Upper lobe of left lung (tissue), 6 donors: ENCODE measurements at regions not wholly inside any gene's neighbourhood (a gene's known extent, or its start where the extent isn't known, plus 50 kb on each side); places are given as distances from the start of the nearest gene placed in this dataset.

Experiments
- ATAC-seq, 2 donors: fragments of 200-7000 bp; cut with Tn5 transposase; one replicate each; pipeline ENCODE4 v1.9.1; 2022; ENCODE audit warnings: mild to moderate bottlenecking in 2 of 2, moderate library complexity in 2 of 2; ENCODE audit not compliant: low FRiP score in 2 of 2
- DNase-seq, 2 donors: peaks; one replicate each; pipeline ENCODE4 v3.0.0-alpha.2; 2019 to 2020
- H3K27ac ChIP-seq, 4 donors: fragments of 200-600 bp; sonication (generic); one replicate each; pipeline ENCODE4 v1.5.1; 2016 to 2019
- H3K27me3 ChIP-seq, 4 donors: fragments of 200-600 bp; sonication (generic); one replicate each; pipeline ENCODE4 v1.5.1; 2017 to 2019
- H3K36me3 ChIP-seq, 4 donors: fragments of 200-600 bp; sonication (generic); one replicate each; pipeline ENCODE4 v1.5.1; 2016 to 2019
- H3K4me1 ChIP-seq, 4 donors: fragments of 200-600 bp; sonication (generic); one replicate each; pipeline ENCODE4 v1.5.1; 2018 to 2019
- H3K4me3 ChIP-seq, 4 donors: fragments of 200-600 bp; sonication (generic); one replicate each; pipeline ENCODE4 v1.5.1; 2017 to 2019; ENCODE audit warnings: mild to moderate bottlenecking in 2 of 4, moderate library complexity in 1 of 4
- H3K9me3 ChIP-seq, 4 donors: fragments of 200-600 bp; sonication (generic); one replicate each; pipeline ENCODE4 v1.5.1; 2018 to 2019
- EP300 ChIP-seq, 4 donors: sonication (generic); formaldehyde crosslinking; IDR thresholded peaks; one replicate each; pipeline ENCODE4 v1.5.1; 2017; ENCODE audit warnings: antibody characterized with exemption in 4 of 4, control low read depth in 2 of 4
- POLR2A ChIP-seq, 4 donors: fragments of 450-650 bp; IDR thresholded peaks; one replicate each; pipeline ENCODE4 v1.5.1; 2016 to 2017; ENCODE audit warnings: antibody characterized with exemption in 4 of 4, mild to moderate bottlenecking in 2 of 4
- POLR2AphosphoS5 ChIP-seq, 2 donors: sonication (generic); formaldehyde crosslinking; IDR thresholded peaks; one replicate each; pipeline ENCODE4 v1.5.1; 2017; ENCODE audit warnings: antibody characterized with exemption in 2 of 2
- whole genome bisulfite sequencing, 2 donors: methylation state at CpG; one replicate each; pipeline ENCODE4 v1.1.5; 2017 to 2018; 5-methylcytosine and 5-hydroxymethylcytosine counted together
- small RNA-seq, 4 donors: library from RNA; depleted of rRNA; stranded (forward); fragments of <200 nt; gene quantifications; one replicate each; pipeline ENCODE3, GENCODE V24; 2016
- TF ChIP-seq, protein P1 (sequence below), 6 experiments: fragments of 450-650 bp in 4 of 6; fragments of 200-600 bp in 2 of 6; sonication (generic) in 2 of 6; IDR thresholded peaks; one replicate each; pipeline ENCODE4 v1.5.1; 2016 to 2019; ENCODE audit warnings: antibody characterized with exemption in 6 of 6
- donor health status: DM: no; HTN: no; CAD: no; lungs with moderate emphysema.
- donor health status: DM: no; HTN: yes; CAD: no; lungs with severe emphysema.

DNA sequence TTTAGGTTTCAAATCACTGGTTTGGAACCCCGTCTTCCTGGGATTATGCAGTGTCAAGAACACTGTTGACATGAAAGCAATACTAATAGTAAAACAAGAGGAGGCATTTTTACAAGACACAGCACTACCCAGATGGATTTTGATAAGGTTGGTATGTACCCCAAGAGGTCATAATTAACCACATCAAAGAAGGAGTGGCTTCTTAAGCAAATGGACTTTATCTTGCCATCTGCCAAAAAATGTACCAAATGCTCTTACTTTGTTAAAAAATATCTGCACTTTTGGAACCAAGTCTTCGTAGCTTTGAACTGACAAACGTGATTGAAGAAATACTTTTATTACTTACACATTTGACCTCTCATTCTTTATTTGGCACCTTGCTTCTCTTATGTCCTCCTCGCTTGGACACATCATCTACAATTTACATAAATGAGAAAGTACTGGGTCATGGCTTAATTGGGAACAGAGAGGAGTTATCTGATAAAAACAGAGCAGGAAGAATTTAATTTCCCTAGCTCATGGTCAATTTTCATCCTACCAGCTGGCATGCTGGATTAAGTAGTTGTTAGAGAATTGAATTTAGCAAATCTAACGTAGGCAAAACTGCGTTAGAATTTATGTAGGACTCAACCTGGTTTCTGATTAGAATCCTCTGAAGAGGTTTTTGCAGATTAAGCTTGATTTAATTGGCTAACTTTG lies 54.5 kb upstream of the PRICKLE1 start:
- Histone ChIP-seq H3K4me1 (no peaks in the 10 kb centered on the region), H3K27ac (no peak overlapping the region), H3K36me3 (no peaks in the 10 kb centered on the region), H3K4me3 (no peak overlapping the region), H3K27me3 (no peaks in the 10 kb centered on the region), H3K9me3 (no peaks in the 10 kb centered on the region)
- TF ChIP-seq POLR2A (IDR thresholded peaks at IDR 0.05) (no peak), POLR2AphosphoS5 (IDR thresholded peaks at IDR 0.05) (no peak)
- 72 to 73% methylated on average over 6 of the region's 6 CpGs for WGBS, 2 donors
- DNase-seq (no peak), ATAC-seq (no peak)

DNA sequence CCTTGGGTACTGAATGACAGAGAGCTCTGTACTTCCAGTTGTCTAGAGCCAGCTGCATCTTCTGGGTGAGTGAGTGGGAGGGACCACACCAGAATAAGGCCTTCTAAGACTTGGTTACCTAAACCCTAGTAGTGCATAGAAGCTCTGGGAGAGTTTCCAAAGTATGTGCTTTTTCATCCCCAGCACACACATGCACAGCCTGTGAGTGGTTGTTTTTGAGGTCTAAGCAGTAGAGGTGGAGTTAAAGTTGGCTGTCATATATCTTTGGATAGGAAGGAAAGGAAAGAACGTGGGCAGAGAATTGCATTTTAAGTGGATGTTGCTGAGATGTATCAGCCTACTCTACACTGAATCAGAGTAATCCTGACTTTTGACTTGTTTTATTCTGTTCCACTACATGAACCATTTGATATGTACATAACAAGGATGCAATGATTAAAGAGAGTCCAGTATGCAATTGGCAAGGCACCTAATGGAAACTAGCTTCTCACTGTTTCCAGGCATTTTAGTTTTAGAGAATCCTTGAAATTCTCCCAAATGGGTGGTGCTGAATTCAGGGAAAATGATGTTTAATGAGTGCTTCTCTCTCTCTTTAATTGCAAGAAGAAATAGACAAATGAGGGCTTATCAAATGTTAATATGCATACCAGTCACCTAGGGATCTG lies 51.8 kb upstream of the PRICKLE1 start:
- Histone ChIP-seq H3K9me3 (no peaks in the 10 kb centered on the region), H3K4me1 (no peaks in the 10 kb centered on the region), H3K4me3 (no peak overlapping the region), H3K36me3 (no peaks in the 10 kb centered on the region), H3K27me3 (no peaks in the 10 kb centered on the region), H3K27ac (no peak overlapping the region)
- DNase-seq (no peak), ATAC-seq (no peak)
- TF ChIP-seq POLR2AphosphoS5 (IDR thresholded peaks at IDR 0.05) (no peak), EP300 (IDR thresholded peaks at IDR 0.05) (no peak), POLR2A (IDR thresholded peaks at IDR 0.05) (no peak)
- TF ChIP-seq, protein P1, sequence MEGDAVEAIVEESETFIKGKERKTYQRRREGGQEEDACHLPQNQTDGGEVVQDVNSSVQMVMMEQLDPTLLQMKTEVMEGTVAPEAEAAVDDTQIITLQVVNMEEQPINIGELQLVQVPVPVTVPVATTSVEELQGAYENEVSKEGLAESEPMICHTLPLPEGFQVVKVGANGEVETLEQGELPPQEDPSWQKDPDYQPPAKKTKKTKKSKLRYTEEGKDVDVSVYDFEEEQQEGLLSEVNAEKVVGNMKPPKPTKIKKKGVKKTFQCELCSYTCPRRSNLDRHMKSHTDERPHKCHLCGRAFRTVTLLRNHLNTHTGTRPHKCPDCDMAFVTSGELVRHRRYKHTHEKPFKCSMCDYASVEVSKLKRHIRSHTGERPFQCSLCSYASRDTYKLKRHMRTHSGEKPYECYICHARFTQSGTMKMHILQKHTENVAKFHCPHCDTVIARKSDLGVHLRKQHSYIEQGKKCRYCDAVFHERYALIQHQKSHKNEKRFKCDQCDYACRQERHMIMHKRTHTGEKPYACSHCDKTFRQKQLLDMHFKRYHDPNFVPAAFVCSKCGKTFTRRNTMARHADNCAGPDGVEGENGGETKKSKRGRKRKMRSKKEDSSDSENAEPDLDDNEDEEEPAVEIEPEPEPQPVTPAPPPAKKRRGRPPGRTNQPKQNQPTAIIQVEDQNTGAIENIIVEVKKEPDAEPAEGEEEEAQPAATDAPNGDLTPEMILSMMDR (IDR thresholded peaks at IDR 0.05): no peak
- WGBS, 2 donors: 28 to 40% methylated on average over 1 of the region's 1 CpG

DNA sequence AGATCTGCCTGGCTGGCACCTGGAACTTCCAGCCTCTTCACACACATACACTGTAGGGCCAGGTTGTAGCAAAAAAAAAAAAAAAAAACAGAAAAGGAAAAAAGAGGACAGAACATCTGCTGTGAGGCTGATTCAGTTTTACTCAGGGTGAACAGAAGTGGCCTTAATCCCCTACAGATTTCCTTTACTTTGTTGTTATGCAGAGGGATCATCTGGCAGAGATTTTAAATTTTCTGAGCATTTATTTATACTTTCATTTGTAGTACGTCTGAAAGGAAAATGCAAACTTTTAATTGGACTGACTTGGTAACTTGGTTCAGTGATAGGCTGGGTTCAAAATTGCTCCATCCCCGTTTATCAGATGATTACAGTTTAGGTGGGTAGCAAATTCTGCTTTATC lies 50.8 kb upstream of the PRICKLE1 start:
- Histone ChIP-seq H3K4me3 (no peak overlapping the region), H3K36me3 (no peaks in the 10 kb centered on the region), H3K9me3 (no peaks in the 10 kb centered on the region), H3K27ac (no peak overlapping the region), H3K27me3 (no peaks in the 10 kb centered on the region), H3K4me1 (no peaks in the 10 kb centered on the region)
- no peak for TF ChIP-seq POLR2AphosphoS5 (IDR thresholded peaks at IDR 0.05)
- TF ChIP-seq, protein P1 (IDR thresholded peaks at IDR 0.05): no peak
- TF ChIP-seq POLR2A (IDR thresholded peaks at IDR 0.05): no peak
- no peak for TF ChIP-seq EP300 (IDR thresholded peaks at IDR 0.05)
- WGBS, 2 donors: 71 to 86% methylated on average over 2 of the region's 2 CpGs
- ATAC-seq (no peak), DNase-seq (no peak)

DNA sequence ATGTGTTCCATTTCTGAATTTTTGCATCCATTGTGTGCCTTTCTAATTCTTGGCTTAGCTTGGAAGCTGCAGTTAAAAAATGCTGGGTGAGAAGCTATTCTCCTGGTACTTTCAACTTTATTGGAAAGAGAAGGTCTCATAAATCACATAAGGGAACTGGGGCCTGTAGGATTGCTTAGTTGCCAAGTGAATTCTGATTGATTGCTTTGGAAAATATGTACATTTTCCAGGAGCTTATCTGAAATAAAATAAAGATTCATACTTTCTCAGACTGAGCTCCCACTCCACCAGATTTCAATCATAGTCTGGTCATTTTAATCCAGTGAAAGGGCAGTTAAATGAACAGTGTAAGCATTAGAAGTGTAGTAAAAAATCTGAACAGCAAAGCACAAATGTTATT lies 50.0 kb upstream of the PRICKLE1 start:
- no peak for ATAC-seq

More for the DNA sequence above, 50.0 kb upstream of the PRICKLE1 start:
- Histone ChIP-seq H3K9me3 (no peaks in the 10 kb centered on the region), H3K27ac (no peak overlapping the region), H3K27me3 (no peaks in the 10 kb centered on the region), H3K4me1 (no peaks in the 10 kb centered on the region), H3K36me3 (no peaks in the 10 kb centered on the region), H3K4me3 (no peak overlapping the region)
- no peak for DNase-seq
- no peak for TF ChIP-seq EP300 (IDR thresholded peaks at IDR 0.05)
- TF ChIP-seq POLR2AphosphoS5 (IDR thresholded peaks at IDR 0.05): no peak
- TF ChIP-seq POLR2A (IDR thresholded peaks at IDR 0.05): no peak
- TF ChIP-seq, protein P1 (IDR thresholded peaks at IDR 0.05): no peak

Small RNA genes in the stretch of these regions (small RNA-seq; reads per million reads assigned to genes)
- gene MRPS36P5 (0 reads per million in 4 donors), gene RPS27P21 (0 reads per million in 4 donors)
